ENCODE measurements at regions not wholly inside any gene's neighbourhood (a gene's known extent, or its start where the extent isn't known, plus 50 kb on each side); places are given as distances from the start of the nearest gene placed in this dataset.

GRCh38 chr6:68458447-68458846 is 176.6 kb upstream of the ADGRB3 start (continued):
- TF ChIP-seq USF2 (IDR thresholded peaks at IDR 0.05; ENCODE audit: borderline replicate concordance, low read depth, low read length) (no peak), RUNX3 (IDR thresholded peaks at IDR 0.05; ENCODE audit: low read length) (no peak), EP300 (IDR thresholded peaks at IDR 0.05; ENCODE audit: borderline replicate concordance in 1 of 2, control insufficient read depth in 1 of 2, low read depth in 2 of 2, low read length in 2 of 2) (no peak), ZNF207 (IDR thresholded peaks at IDR 0.05; ENCODE audit: borderline replicate concordance) (no peak), IRF5 (IDR thresholded peaks at IDR 0.05; ENCODE audit: borderline replicate concordance) (no peak)

- DNase-seq (ENCODE audit: low read depth, low spot score), result no peak
- 22% methylated on average over 4 of the region's 4 CpGs for WGBS (ENCODE audit: insufficient coverage, insufficient replicate concordance, low lambda C conversion rate, missing lambda C conversion rate)
- H3K9me3 ChIP-seq (replicated peaks; ENCODE audit: control insufficient read depth, insufficient read depth, low read length), result no peaks in the 10 kb centered on the region
- intact Hi-C loops (cut with micrococcal nuclease; ENCODE audit: unreplicated experiment), result no loop called here
- POLR2A ChIA-PET, result no interaction called here
- no peak for FAIRE-seq
- SMC1A ChIA-PET (ENCODE audit: uncharacterized antibody, unreplicated experiment), result interaction anchor here (0.6 kb wide), 1 partner anchor 253 kb away, joined by 3 read pairs; no protein-coding TSS in a partner anchor
- no peak overlapping the region for H3K4me2 ChIP-seq (ENCODE audit: control insufficient read depth, insufficient read depth)
- H4K20me1 ChIP-seq (ENCODE audit: control insufficient read depth, insufficient read depth), result no peaks in the 10 kb centered on the region
- H3K27ac ChIP-seq (ENCODE audit: control insufficient read depth, insufficient read depth), result no peak overlapping the region
- TF ChIP-seq IRF3 (IDR thresholded peaks at IDR 0.05), result no peak
- H3K27me3 ChIP-seq (replicated peaks in 1 of 2; ENCODE audit: control insufficient read depth in 2 of 2, insufficient read depth in 2 of 2, low read length in 1 of 2), result no peaks in the 10 kb centered on the region
- CTCF ChIA-PET, result interaction anchor here (0.6 kb wide), 1 partner anchor 890 kb away, joined by 3 read pairs; no protein-coding TSS in a partner anchor
- H2AFZ ChIP-seq (ENCODE audit: control insufficient read depth, low read depth, low read length), result no peak overlapping the region
- H3K36me3 ChIP-seq (ENCODE audit: control insufficient read depth in 2 of 2, insufficient read depth in 2 of 2, low read length in 1 of 2), result no peaks in the 10 kb centered on the region
- no peak overlapping the region for H3K4me3 ChIP-seq
- no TSS peak for BruUV-seq (replicated peaks)
- H3K79me2 ChIP-seq (ENCODE audit: control insufficient read depth, insufficient read depth, low read length), result no peaks in the 10 kb centered on the region
- no peak for ATAC-seq
- in situ Hi-C loops (cut with MboI), result no loop called here
- no peaks in the 10 kb centered on the region for H3K4me1 ChIP-seq (ENCODE audit: control insufficient read depth, insufficient read depth, low read length)
- RAD21 ChIA-PET (ENCODE audit: unreplicated experiment), result no interaction called here
- H3K9ac ChIP-seq (ENCODE audit: control insufficient read depth, insufficient read depth, low read length), result no peak overlapping the region
Observed at GRCh38 chr6:68447112-68447511, 188.0 kb upstream of the ADGRB3 start.
